IPS-15b (cell line): ENCODE measurements at regions not wholly inside any gene's neighbourhood (a gene's known extent, or its start where the extent isn't known, plus 50 kb on each side); places are given as distances from the start of the nearest gene placed in this dataset.

Experiments used
- H3K27me3 ChIP-seq: one replicate; pipeline ENCODE4 v1.6.1; 2013; ENCODE audit warnings: low read length; ENCODE audit not compliant: control insufficient read depth, insufficient read depth
- H3K36me3 ChIP-seq: one replicate; pipeline ENCODE4 v1.6.1; 2013; ENCODE audit warnings: low read length; ENCODE audit not compliant: control insufficient read depth, insufficient read depth
- H3K4me1 ChIP-seq: one replicate; pipeline ENCODE4 v1.6.1; 2013; ENCODE audit warnings: mild to moderate bottlenecking, low read length; ENCODE audit not compliant: control insufficient read depth, insufficient read depth
- H3K4me3 ChIP-seq: one replicate; pipeline ENCODE4 v1.5.1; 2013; ENCODE audit warnings: low read depth, low read length
- H3K9ac ChIP-seq: one replicate; pipeline ENCODE4 v1.6.1; 2013; ENCODE audit warnings: low read depth, mild to moderate bottlenecking, low read length
- H3K9me3 ChIP-seq: one replicate; pipeline ENCODE4 v1.6.1; 2013; ENCODE audit warnings: mild to moderate bottlenecking, low read length; ENCODE audit not compliant: control insufficient read depth, insufficient read depth

- H3K27me3 ChIP-seq = no peaks in the 10 kb centered on the region
- no peaks in the 10 kb centered on the region for H3K9me3 ChIP-seq
- no peak overlapping the region for H3K9ac ChIP-seq
- H3K36me3 ChIP-seq = no peaks in the 10 kb centered on the region
- no peaks in the 10 kb centered on the region for H3K4me1 ChIP-seq
- H3K4me3 ChIP-seq = no peak overlapping the region
Observed at GRCh38 chr16:64238571-64238970, 883.3 kb downstream of the CDH11 start.

GRCh38 chr16:64236316-64236715 lies 885.5 kb downstream of the CDH11 start:
- Histone ChIP-seq H3K4me3 (no peak overlapping the region), H3K36me3 (no peaks in the 10 kb centered on the region), H3K9me3 (no peaks in the 10 kb centered on the region), H3K9ac (no peak overlapping the region), H3K4me1 (no peaks in the 10 kb centered on the region), H3K27me3 (no peaks in the 10 kb centered on the region)

- Histone ChIP-seq H3K9me3 (no peaks in the 10 kb centered on the region), H3K36me3 (no peaks in the 10 kb centered on the region), H3K4me3 (no peak overlapping the region), H3K9ac (no peak overlapping the region), H3K27me3 (no peaks in the 10 kb centered on the region), H3K4me1 (no peaks in the 10 kb centered on the region)
Observed at GRCh38 chr16:64234200-64234599, 887.7 kb downstream of the CDH11 start.

- H3K9ac ChIP-seq = no peak overlapping the region
- H3K9me3 ChIP-seq = no peaks in the 10 kb centered on the region
- no peaks in the 10 kb centered on the region for H3K4me1 ChIP-seq
- no peaks in the 10 kb centered on the region for H3K27me3 ChIP-seq
- H3K36me3 ChIP-seq = no peaks in the 10 kb centered on the region
- no peak overlapping the region for H3K4me3 ChIP-seq
Observed at GRCh38 chr16:64225696-64226095, 896.2 kb downstream of the CDH11 start.

- Histone ChIP-seq H3K9me3 (no peaks in the 10 kb centered on the region), H3K27me3 (no peaks in the 10 kb centered on the region), H3K9ac (no peak overlapping the region), H3K4me3 (no peak overlapping the region), H3K4me1 (no peaks in the 10 kb centered on the region), H3K36me3 (no peaks in the 10 kb centered on the region)
Observed at GRCh38 chr16:64225036-64225435, 896.8 kb downstream of the CDH11 start.

DNA sequence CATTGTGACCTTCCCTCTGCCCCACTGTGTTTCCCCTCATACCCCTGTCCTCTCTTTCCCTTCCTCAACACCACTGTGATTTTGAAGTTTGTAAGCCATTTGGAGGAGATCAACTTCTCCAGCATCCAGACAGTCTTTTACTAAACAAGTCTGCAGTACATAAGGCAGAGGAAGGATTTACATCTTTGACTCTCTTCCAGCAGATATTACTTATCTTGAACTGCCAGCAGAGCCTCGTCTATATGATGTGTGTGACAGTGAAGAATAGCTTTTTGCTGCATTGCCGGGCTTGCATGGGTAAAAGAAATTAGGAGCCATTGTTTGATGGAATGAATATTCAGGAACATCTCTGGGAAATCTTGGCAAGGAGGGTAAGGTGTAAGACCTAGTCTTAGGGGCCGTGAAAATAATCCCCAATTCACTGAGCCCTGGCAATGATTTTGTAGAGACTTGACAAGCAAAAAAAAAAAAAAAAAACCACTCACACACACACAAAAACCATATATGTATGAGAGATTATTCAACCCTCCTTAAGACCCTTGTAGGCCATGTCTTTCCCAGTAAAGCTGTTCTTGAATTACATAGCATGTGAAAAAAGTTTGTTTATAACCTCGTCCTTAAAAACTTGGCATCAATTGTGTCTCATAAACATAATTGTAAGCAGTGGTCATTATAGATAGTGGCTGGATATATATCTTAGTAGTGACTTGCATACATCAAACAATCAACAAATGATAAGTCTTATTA lies 903.9 kb downstream of the CDH11 start:
- Histone ChIP-seq H3K9me3 (no peaks in the 10 kb centered on the region), H3K27me3 (no peaks in the 10 kb centered on the region), H3K4me1 (no peaks in the 10 kb centered on the region), H3K4me3 (no peak overlapping the region), H3K9ac (no peak overlapping the region), H3K36me3 (no peaks in the 10 kb centered on the region)

- Histone ChIP-seq H3K27me3 (no peaks in the 10 kb centered on the region), H3K4me1 (no peaks in the 10 kb centered on the region), H3K36me3 (no peaks in the 10 kb centered on the region), H3K4me3 (no peak overlapping the region), H3K9me3 (no peaks in the 10 kb centered on the region), H3K9ac (no peak overlapping the region)
Observed at GRCh38 chr16:64215730-64216129, 906.1 kb downstream of the CDH11 start.

- no peak overlapping the region for H3K4me3 ChIP-seq
- H3K9ac ChIP-seq = no peak overlapping the region
- no peaks in the 10 kb centered on the region for H3K9me3 ChIP-seq
- H3K4me1 ChIP-seq = no peaks in the 10 kb centered on the region
- H3K36me3 ChIP-seq = no peaks in the 10 kb centered on the region
- no peaks in the 10 kb centered on the region for H3K27me3 ChIP-seq
Observed at GRCh38 chr16:64211331-64211730, 910.5 kb downstream of the CDH11 start.

DNA sequence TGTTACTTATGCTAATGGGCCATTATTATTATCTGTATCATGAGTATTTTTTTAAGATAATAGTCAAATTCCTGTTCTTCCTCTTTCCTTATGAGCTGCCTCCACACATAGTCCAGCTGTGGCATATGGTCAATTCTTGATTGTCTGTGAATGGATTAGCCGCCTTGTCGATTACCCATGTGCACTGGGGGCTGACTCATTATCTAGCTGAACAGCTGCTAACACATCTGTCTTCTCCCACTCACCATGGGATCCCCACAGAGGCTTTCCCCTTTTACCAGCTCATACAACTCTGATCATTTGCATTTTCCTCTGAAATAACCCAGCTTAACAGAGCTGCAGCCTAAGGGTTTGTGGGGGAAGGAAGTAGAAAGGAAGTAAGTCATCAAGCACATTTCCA lies 915.0 kb downstream of the CDH11 start:
- no peaks in the 10 kb centered on the region for H3K27me3 ChIP-seq
- no peak overlapping the region for H3K4me3 ChIP-seq
- no peak overlapping the region for H3K9ac ChIP-seq
- H3K36me3 ChIP-seq = no peaks in the 10 kb centered on the region
- H3K9me3 ChIP-seq = no peaks in the 10 kb centered on the region
- H3K4me1 ChIP-seq = no peaks in the 10 kb centered on the region

- no peak overlapping the region for H3K9ac ChIP-seq
- H3K4me1 ChIP-seq = no peaks in the 10 kb centered on the region
- no peaks in the 10 kb centered on the region for H3K36me3 ChIP-seq
- no peaks in the 10 kb centered on the region for H3K9me3 ChIP-seq
- no peak overlapping the region for H3K4me3 ChIP-seq
- H3K27me3 ChIP-seq = no peaks in the 10 kb centered on the region
Observed at GRCh38 chr16:64203126-64203525, 918.7 kb downstream of the CDH11 start.

GRCh38 chr16:64202571-64202970 lies 919.3 kb downstream of the CDH11 start:
- Histone ChIP-seq H3K4me1 (no peaks in the 10 kb centered on the region), H3K9me3 (no peaks in the 10 kb centered on the region), H3K4me3 (no peak overlapping the region), H3K27me3 (no peaks in the 10 kb centered on the region), H3K9ac (no peak overlapping the region), H3K36me3 (no peaks in the 10 kb centered on the region)

GRCh38 chr16:64196444-64196843 lies 925.4 kb downstream of the CDH11 start:
- no peak overlapping the region for H3K9ac ChIP-seq
- no peaks in the 10 kb centered on the region for H3K27me3 ChIP-seq
- H3K9me3 ChIP-seq = no peaks in the 10 kb centered on the region
- no peaks in the 10 kb centered on the region for H3K36me3 ChIP-seq
- H3K4me3 ChIP-seq = no peak overlapping the region
- no peaks in the 10 kb centered on the region for H3K4me1 ChIP-seq
